ENCODE measurements at regions not wholly inside any gene's neighbourhood (a gene's known extent, or its start where the extent isn't known, plus 50 kb on each side); places are given as distances from the start of the nearest gene placed in this dataset.
A peak's percentile ranks its signal among the peaks of the same experiment; 100 is the strongest.
"Not testable (repeated sequence)": the region's sequence is repeated elsewhere in the genome, so short reads cannot be mapped to it uniquely, and the experiment has no call there.

DNA sequence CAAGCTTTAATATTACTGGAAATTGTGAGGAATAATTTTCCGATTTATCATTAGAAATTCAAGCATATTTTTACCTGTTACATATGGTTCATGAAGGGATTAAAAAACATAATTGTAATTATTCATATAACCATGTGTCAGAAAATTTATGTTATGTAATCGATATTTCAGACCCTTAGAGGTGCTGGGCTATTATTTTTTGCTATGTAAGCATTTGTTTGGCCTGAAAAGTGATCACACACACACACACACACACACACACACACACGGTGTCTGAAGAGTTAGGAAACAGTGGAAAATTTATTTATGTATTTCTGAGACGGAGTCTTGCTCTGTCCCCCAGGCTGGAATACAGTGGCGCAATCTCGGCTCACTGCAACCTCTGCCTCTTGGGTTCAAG lies 375.5 kb downstream of the PTH2R start:
- dilution Hi-C loops (cut with MboI; ENCODE audit: extremely low pct_ligation_motif_present, low sequenced_read_pairs) = no loop called here
- FAIRE-seq (no peak), DNase-seq (ENCODE audit: low read depth, low spot score) (no peak)
- Histone ChIP-seq H3K36me3 (ENCODE audit: control insufficient read depth in 2 of 2, extremely low read depth in 1 of 2, insufficient read depth in 2 of 2, low read length in 2 of 2) (no peaks in the 10 kb centered on the region), H3K27me3 (ENCODE audit: control insufficient read depth, extremely low read depth, insufficient read depth, low read length) (no peaks in the 10 kb centered on the region), H2AFZ (ENCODE audit: control insufficient read depth, low read length) (no peak overlapping the region), H3K9me3 (ENCODE audit: control insufficient read depth, low read depth, low read length) (no peaks in the 10 kb centered on the region), H3K27ac (ENCODE audit: control insufficient read depth, insufficient read depth, low read length) (no peak overlapping the region), H3K79me2 (ENCODE audit: control insufficient read depth, insufficient read depth, low read length) (no peaks in the 10 kb centered on the region), H3K4me2 (ENCODE audit: control insufficient read depth, extremely low read depth, insufficient read depth, low read depth, low read length) (no peak overlapping the region), H4K20me1 (ENCODE audit: control insufficient read depth, extremely low read depth, insufficient read depth, low read length) (no peaks in the 10 kb centered on the region), H3K9me1 (ENCODE audit: control insufficient read depth, extremely low read depth, insufficient read depth, low read length) (no peaks in the 10 kb centered on the region), H3K9ac (ENCODE audit: control insufficient read depth, extremely low read depth, insufficient read depth, low read length) (no peak overlapping the region), H3K4me3 (ENCODE audit: control insufficient read depth in 2 of 3, extremely low read depth in 1 of 3, insufficient read depth in 2 of 3, low read depth in 1 of 3, low read length in 3 of 3) (no peak overlapping the region), H3K4me1 (ENCODE audit: control insufficient read depth, extremely low read depth, insufficient read depth, low read length) (no peaks in the 10 kb centered on the region)
- TF ChIP-seq, protein P1, sequence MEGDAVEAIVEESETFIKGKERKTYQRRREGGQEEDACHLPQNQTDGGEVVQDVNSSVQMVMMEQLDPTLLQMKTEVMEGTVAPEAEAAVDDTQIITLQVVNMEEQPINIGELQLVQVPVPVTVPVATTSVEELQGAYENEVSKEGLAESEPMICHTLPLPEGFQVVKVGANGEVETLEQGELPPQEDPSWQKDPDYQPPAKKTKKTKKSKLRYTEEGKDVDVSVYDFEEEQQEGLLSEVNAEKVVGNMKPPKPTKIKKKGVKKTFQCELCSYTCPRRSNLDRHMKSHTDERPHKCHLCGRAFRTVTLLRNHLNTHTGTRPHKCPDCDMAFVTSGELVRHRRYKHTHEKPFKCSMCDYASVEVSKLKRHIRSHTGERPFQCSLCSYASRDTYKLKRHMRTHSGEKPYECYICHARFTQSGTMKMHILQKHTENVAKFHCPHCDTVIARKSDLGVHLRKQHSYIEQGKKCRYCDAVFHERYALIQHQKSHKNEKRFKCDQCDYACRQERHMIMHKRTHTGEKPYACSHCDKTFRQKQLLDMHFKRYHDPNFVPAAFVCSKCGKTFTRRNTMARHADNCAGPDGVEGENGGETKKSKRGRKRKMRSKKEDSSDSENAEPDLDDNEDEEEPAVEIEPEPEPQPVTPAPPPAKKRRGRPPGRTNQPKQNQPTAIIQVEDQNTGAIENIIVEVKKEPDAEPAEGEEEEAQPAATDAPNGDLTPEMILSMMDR (optimal IDR thresholded peaks at IDR 0.05 in 1 of 3, IDR thresholded peaks at IDR 0.05 in 1 of 3, conservative IDR thresholded peaks at IDR 0.05 in 1 of 3; ENCODE audit: extremely low read depth in 1 of 3, insufficient read depth in 2 of 3, low read length in 3 of 3) = no peak
- no peak for TF ChIP-seq EZH2 (IDR thresholded peaks at IDR 0.05; ENCODE audit: low read length)

DNA sequence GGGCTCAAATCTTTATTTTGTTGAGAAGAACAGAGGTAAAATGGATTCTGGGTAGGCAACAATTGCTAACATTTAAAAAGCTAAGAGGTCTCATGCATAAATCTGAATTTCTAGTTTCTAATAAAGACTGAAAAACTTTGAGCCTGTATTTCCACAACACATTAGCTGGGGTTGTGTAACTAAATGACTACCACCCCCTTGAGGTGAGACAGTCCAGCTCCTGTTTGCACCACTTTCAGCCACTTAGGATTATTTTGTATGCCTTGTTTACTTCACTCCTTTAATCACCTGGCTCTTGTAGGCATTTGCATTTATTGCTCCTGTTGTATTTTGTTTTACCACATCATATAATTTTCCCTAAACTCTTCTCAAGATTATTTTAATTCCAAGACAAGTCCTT lies 376.6 kb downstream of the PTH2R start:
- no peaks in the 10 kb centered on the region for H3K36me3 ChIP-seq (ENCODE audit: control insufficient read depth in 2 of 2, extremely low read depth in 1 of 2, insufficient read depth in 2 of 2, low read length in 2 of 2)
- H3K9me3 ChIP-seq (ENCODE audit: control insufficient read depth, low read depth, low read length) = no peaks in the 10 kb centered on the region
- DNase-seq (ENCODE audit: low read depth, low spot score) (no peak), FAIRE-seq (no peak)
- no peaks in the 10 kb centered on the region for H3K4me1 ChIP-seq (ENCODE audit: control insufficient read depth, extremely low read depth, insufficient read depth, low read length)
- no peak overlapping the region for H3K4me2 ChIP-seq (ENCODE audit: control insufficient read depth, extremely low read depth, insufficient read depth, low read depth, low read length)
- H3K27ac ChIP-seq (ENCODE audit: control insufficient read depth, insufficient read depth, low read length) = no peak overlapping the region
- no peaks in the 10 kb centered on the region for H3K79me2 ChIP-seq (ENCODE audit: control insufficient read depth, insufficient read depth, low read length)
- no peak overlapping the region for H3K9ac ChIP-seq (ENCODE audit: control insufficient read depth, extremely low read depth, insufficient read depth, low read length)
- dilution Hi-C loops (cut with MboI; ENCODE audit: extremely low pct_ligation_motif_present, low sequenced_read_pairs) = no loop called here
- no peaks in the 10 kb centered on the region for H4K20me1 ChIP-seq (ENCODE audit: control insufficient read depth, extremely low read depth, insufficient read depth, low read length)
- H2AFZ ChIP-seq (ENCODE audit: control insufficient read depth, low read length) = no peak overlapping the region
- TF ChIP-seq EZH2 (IDR thresholded peaks at IDR 0.05; ENCODE audit: low read length) = no peak
- TF ChIP-seq, protein P1 (optimal IDR thresholded peaks at IDR 0.05 in 1 of 3, IDR thresholded peaks at IDR 0.05 in 1 of 3, conservative IDR thresholded peaks at IDR 0.05 in 1 of 3; ENCODE audit: extremely low read depth in 1 of 3, insufficient read depth in 2 of 3, low read length in 3 of 3) = peak in 2 of 3 experiments; percentile 14 to 24
- H3K27me3 ChIP-seq (ENCODE audit: control insufficient read depth, extremely low read depth, insufficient read depth, low read length) = no peaks in the 10 kb centered on the region
- no peaks in the 10 kb centered on the region for H3K9me1 ChIP-seq (ENCODE audit: control insufficient read depth, extremely low read depth, insufficient read depth, low read length)
- no peak overlapping the region for H3K4me3 ChIP-seq (ENCODE audit: control insufficient read depth in 2 of 3, extremely low read depth in 1 of 3, insufficient read depth in 2 of 3, low read depth in 1 of 3, low read length in 3 of 3)

DNA sequence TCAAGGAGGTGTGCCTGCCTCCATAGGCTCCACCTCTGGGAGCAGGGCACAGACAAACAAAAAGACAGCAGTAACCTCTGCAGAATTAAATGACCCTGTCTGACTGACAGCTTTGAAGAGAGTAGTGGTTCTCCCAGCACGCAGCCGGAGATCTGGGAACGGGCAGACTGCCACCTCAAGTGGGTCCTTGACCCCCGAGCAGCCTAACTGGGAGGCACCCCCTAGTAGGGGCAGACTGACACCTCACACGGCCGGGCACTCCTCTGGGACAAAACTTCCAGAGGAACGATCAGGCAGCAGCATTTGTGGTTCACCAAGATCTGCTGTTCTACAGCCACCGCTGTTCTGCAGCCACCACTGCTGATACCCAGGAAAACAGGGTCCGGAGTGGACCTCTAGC lies 378.2 kb downstream of the PTH2R start:
- DNase-seq (ENCODE audit: low read depth, low spot score); H3K4me1 ChIP-seq (ENCODE audit: control insufficient read depth, extremely low read depth, insufficient read depth, low read length); H4K20me1 ChIP-seq (ENCODE audit: control insufficient read depth, extremely low read depth, insufficient read depth, low read length); H3K79me2 ChIP-seq (ENCODE audit: control insufficient read depth, insufficient read depth, low read length); H3K9ac ChIP-seq (ENCODE audit: control insufficient read depth, extremely low read depth, insufficient read depth, low read length); H3K27me3 ChIP-seq (ENCODE audit: control insufficient read depth, extremely low read depth, insufficient read depth, low read length); dilution Hi-C loops (cut with MboI; ENCODE audit: extremely low pct_ligation_motif_present, low sequenced_read_pairs); FAIRE-seq; H3K4me2 ChIP-seq (ENCODE audit: control insufficient read depth, extremely low read depth, insufficient read depth, low read depth, low read length); H3K36me3 ChIP-seq (ENCODE audit: control insufficient read depth in 2 of 2, extremely low read depth in 1 of 2, insufficient read depth in 2 of 2, low read length in 2 of 2); H3K9me3 ChIP-seq (ENCODE audit: control insufficient read depth, low read depth, low read length); H2AFZ ChIP-seq (ENCODE audit: control insufficient read depth, low read length); H3K27ac ChIP-seq (ENCODE audit: control insufficient read depth, insufficient read depth, low read length); H3K9me1 ChIP-seq (ENCODE audit: control insufficient read depth, extremely low read depth, insufficient read depth, low read length); H3K4me3 ChIP-seq (ENCODE audit: control insufficient read depth in 2 of 3, extremely low read depth in 1 of 3, insufficient read depth in 2 of 3, low read depth in 1 of 3, low read length in 3 of 3): not testable (repeated sequence)

All from keratinocyte (primary cell).